NCI-H524 treated with DMSO at 0.1 percent for 48 hours (cell line): ENCODE measurements at regions not wholly inside any gene's neighbourhood (a gene's known extent, or its start where the extent isn't known, plus 50 kb on each side); places are given as distances from the start of the nearest gene placed in this dataset.

Experiments used
- DNase-seq: peaks from one replicate; lab custom pipeline; 2025; lab: John Stamatoyannopoulos, UW

GRCh38 chr14:104277416-104278213, 139.2 kb downstream of the KIF26A start:
- no peak for DNase-seq

GRCh38 chr14:104278214-104278534, 139.8 kb downstream of the KIF26A start:
- no peak for DNase-seq

- DNase-seq = no peak
Measured at GRCh38 chr14:104280085-104280901, 141.9 kb downstream of the KIF26A start.

- DNase-seq = no peak
Measured at GRCh38 chr14:104280902-104281767, 142.7 kb downstream of the KIF26A start.

- no peak for DNase-seq
Measured at GRCh38 chr14:104281768-104282301, 143.4 kb downstream of the KIF26A start.

- DNase-seq = peak; percentile 36
Measured at GRCh38 chr14:104282332-104283196, 144.2 kb downstream of the KIF26A start.

GRCh38 chr14:104283197-104284106, 145.1 kb downstream of the KIF26A start:
- no peak for DNase-seq

GRCh38 chr14:104284107-104284592, 145.8 kb downstream of the KIF26A start:
- peak; percentile 36 for DNase-seq

- DNase-seq = no peak
Measured at GRCh38 chr14:104284636-104285507, 146.5 kb downstream of the KIF26A start.

GRCh38 chr14:104285508-104285840, 147.1 kb downstream of the KIF26A start:
- no peak for DNase-seq

GRCh38 chr14:104286086-104286485, 147.7 kb downstream of the KIF26A start:
- no peak for DNase-seq

GRCh38 chr14:104286496-104286895, 148.1 kb downstream of the KIF26A start:
- no peak for DNase-seq

GRCh38 chr14:104287301-104288009, 149.1 kb downstream of the KIF26A start:
- DNase-seq = no peak

GRCh38 chr14:104288272-104288671, 149.9 kb downstream of the KIF26A start:
- no peak for DNase-seq

- DNase-seq = no peak
Measured at GRCh38 chr14:104289507-104289906, 151.1 kb downstream of the KIF26A start.

GRCh38 chr14:104290058-104290667, 151.8 kb downstream of the KIF26A start:
- DNase-seq = no peak

- no peak for DNase-seq
Measured at GRCh38 chr14:104290756-104291122, 152.4 kb downstream of the KIF26A start.
